ENCODE measurements at regions not wholly inside any gene's neighbourhood (a gene's known extent, or its start where the extent isn't known, plus 50 kb on each side); places are given as distances from the start of the nearest gene placed in this dataset.

DNA sequence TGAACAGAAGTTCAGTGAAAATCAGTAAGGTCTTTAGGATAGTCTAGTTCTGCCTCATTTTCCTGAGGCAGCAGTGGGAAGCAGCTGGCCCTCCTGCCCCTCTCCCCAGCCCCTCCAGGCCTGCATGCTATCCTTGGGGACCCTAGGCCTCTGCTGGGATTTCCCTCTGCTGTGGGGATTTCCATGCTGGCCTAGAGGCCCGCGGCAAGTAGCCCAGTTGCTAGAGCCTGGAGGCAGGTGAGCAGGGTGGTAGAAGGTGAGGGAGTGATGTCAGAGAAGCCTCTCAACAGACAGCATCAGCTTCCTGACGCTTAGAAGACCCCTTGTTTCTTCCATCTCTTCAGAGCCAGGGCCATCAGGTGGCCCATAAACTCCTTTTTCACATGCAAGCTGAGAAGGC, 305.8 kb upstream of the THBS1 start:
- Histone ChIP-seq H3K4me3 (ENCODE audit: low read depth, low read length) (no peak overlapping the region), H3K27ac (ENCODE audit: low read depth) (no peak overlapping the region), H3K4me1 (ENCODE audit: insufficient read depth) (no peaks in the 10 kb centered on the region), H3K36me3 (ENCODE audit: insufficient read depth) (no peaks in the 10 kb centered on the region)
- DNase-seq (ENCODE audit: extremely low spot score) = no peak
- WGBS = 97% methylated on average over 3 of the region's 3 CpGs

DNA sequence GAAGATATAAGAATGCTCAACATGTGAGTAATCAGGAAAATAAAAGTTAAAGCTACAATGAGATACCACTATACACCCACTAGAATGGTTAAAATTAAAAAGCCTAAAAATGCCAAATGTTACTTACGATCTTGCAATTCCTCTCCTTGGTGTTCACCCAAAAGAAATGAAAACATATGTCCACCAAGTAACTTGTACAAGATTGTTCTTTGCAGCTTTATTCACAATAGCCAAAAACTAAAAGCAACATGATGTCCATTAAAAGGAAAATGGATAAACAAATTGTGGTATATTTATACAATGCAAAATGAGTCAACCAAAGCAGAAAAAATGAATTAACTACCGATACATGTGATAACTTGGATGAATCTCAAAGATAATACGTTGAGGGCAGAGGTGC, 301.6 kb upstream of the THBS1 start:
- no peak for DNase-seq (ENCODE audit: extremely low spot score)
- Histone ChIP-seq H3K4me3 (ENCODE audit: low read depth, low read length) (no peak overlapping the region), H3K36me3 (ENCODE audit: insufficient read depth) (no peaks in the 10 kb centered on the region), H3K27ac (ENCODE audit: low read depth) (no peak overlapping the region), H3K4me1 (ENCODE audit: insufficient read depth) (no peaks in the 10 kb centered on the region)
- WGBS = 68% methylated on average over 3 of the region's 3 CpGs

DNA sequence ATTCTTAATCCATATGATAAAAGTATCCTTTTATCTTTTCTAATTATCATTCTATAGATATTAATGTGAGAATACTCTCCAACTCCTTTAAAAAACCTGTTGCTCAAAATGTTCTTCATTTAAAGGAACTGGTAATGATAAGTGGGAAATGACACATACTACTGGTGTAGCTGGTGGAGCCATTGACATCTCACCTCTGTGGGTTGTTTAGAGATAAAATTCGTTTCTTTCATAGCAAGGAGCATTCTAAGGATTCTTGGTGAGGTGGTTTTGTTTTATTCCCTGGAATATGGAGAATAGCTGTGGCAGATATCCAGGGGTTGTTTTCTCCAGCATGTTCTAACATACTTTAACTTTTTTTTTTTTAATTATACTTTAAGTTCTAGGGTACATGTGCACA, 299.8 kb upstream of the THBS1 start:
- H3K36me3 ChIP-seq (ENCODE audit: insufficient read depth) = no peaks in the 10 kb centered on the region
- H3K4me1 ChIP-seq (ENCODE audit: insufficient read depth) = no peaks in the 10 kb centered on the region
- 44% methylated on average over 1 of the region's 1 CpG for WGBS
- H3K27ac ChIP-seq (ENCODE audit: low read depth) = no peak overlapping the region
- no peak for DNase-seq (ENCODE audit: extremely low spot score)
- no peak overlapping the region for H3K4me3 ChIP-seq (ENCODE audit: low read depth, low read length)

DNA sequence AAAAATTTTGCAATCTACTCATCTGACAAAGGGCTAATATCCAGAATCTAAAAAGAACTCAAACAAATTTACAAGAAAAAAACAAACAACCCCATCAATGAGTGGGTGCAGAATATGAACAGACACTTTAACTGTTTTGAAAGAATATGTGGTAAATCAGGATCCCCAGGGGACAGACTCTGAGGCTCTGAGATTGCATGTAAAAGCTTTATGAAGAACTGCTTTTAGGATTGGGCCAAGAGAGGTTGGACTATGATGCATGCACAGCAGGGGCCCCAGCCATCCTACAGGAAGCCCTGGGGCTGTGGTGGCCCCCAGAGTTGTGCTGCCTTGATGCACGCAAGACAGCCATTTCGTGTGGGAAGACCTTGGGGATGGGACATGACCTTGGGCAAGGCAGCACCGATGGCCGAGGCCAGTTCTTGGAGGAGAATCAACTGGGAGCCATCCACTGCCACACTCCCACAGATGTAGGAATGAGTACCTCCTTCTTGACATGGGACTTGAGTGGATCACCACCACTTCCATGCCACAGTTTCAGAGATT, 298.1 kb upstream of the THBS1 start:
- H3K36me3 ChIP-seq (ENCODE audit: insufficient read depth) = no peaks in the 10 kb centered on the region
- WGBS = 95% methylated on average over 4 of the region's 4 CpGs
- no peak overlapping the region for H3K4me3 ChIP-seq (ENCODE audit: low read depth, low read length)
- no peak overlapping the region for H3K27ac ChIP-seq (ENCODE audit: low read depth)
- DNase-seq (ENCODE audit: extremely low spot score) = no peak
- H3K4me1 ChIP-seq (ENCODE audit: insufficient read depth) = no peaks in the 10 kb centered on the region

DNA sequence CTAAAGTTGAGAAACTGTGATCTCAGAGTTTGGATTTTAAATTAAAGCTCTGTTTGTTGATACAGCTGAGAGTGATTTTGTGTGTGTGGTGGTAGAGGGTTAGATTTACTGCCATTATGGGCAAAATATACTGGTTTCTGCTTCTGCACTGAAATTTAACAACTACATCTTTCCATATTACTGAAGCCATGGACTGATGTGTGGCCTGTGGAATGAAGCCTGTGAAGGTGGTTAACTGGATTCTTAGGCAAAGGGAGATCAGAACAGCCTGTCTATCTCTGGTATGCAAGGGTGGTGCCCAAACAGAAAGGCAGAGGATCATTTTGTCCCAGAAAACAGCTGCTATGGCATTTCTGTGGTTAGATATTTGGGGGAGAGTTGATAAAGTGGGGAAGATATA, 297.3 kb upstream of the THBS1 start:
- no peaks in the 10 kb centered on the region for H3K36me3 ChIP-seq (ENCODE audit: insufficient read depth)
- H3K4me3 ChIP-seq (ENCODE audit: low read depth, low read length) = no peak overlapping the region
- no peak for DNase-seq (ENCODE audit: extremely low spot score)
- H3K27ac ChIP-seq (ENCODE audit: low read depth) = no peak overlapping the region
- H3K4me1 ChIP-seq (ENCODE audit: insufficient read depth) = no peaks in the 10 kb centered on the region

DNA sequence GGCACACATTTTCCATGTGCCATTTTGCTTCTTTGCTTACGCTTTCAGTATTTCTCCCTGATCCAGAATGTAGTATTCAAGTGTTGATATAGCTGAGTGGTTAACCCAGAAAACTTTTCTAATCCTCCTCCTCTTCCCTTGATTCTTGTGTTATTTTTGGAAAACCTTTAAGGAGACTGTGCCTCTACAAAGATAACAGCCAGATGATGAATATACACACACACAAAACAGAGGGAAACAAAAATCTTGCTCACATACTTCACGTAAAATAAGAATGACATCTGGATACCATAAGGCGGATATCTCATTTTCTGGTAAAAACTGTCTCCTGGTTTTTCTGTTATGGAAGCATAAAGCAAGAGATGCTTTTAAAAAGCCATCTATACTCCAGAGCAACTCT, 295.8 kb upstream of the THBS1 start:
- no peaks in the 10 kb centered on the region for H3K36me3 ChIP-seq (ENCODE audit: insufficient read depth)
- no peak overlapping the region for H3K4me3 ChIP-seq (ENCODE audit: low read depth, low read length)
- H3K4me1 ChIP-seq (ENCODE audit: insufficient read depth) = no peaks in the 10 kb centered on the region
- H3K27ac ChIP-seq (ENCODE audit: low read depth) = no peak overlapping the region
- DNase-seq (ENCODE audit: extremely low spot score) = no peak
- WGBS = 68% methylated on average over 3 of the region's 3 CpGs

DNA sequence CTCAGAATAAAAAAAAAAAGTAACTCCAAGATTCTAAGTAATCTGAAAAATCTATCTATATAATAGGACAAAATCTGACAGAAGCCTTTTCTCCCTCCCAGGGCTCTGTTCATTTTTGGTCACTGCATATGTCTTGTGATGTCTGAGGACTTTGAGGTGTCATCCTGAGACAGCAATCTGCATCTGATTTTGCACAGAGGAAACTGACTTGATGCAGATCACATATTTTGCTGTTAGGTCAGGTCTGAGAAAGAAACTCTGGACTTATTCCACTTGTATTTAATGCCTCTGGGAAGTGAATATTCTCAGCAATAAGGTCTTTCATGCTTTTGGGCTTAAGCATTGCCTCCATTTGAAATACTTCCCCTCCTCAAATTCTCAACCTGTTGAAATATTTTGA, 295.2 kb upstream of the THBS1 start:
- H3K36me3 ChIP-seq (ENCODE audit: insufficient read depth) = no peaks in the 10 kb centered on the region
- no peaks in the 10 kb centered on the region for H3K4me1 ChIP-seq (ENCODE audit: insufficient read depth)
- no peak overlapping the region for H3K4me3 ChIP-seq (ENCODE audit: low read depth, low read length)
- no peak for DNase-seq (ENCODE audit: extremely low spot score)
- H3K27ac ChIP-seq (ENCODE audit: low read depth) = no peak overlapping the region

DNA sequence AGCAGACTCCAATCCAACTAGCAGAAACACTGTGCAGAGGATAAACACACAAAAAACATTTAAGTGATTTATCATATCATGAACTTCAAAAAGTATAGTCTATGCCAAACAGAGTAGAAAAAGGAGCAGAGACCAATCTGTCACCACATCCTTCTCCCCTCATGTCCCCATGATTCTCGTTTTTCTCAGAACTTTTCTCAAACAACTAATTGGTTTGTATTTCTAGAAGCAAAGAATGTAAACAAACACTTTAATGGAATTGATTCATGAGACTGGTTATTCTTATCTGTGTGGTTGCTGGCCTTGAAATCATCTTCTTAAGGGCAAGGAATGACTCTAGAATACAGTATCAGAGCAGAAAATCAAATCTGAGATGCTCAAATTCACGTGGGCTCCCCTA, 294.2 kb upstream of the THBS1 start:
- H3K27ac ChIP-seq (ENCODE audit: low read depth) = no peak overlapping the region
- H3K36me3 ChIP-seq (ENCODE audit: insufficient read depth) = no peaks in the 10 kb centered on the region
- H3K4me1 ChIP-seq (ENCODE audit: insufficient read depth) = no peaks in the 10 kb centered on the region
- H3K4me3 ChIP-seq (ENCODE audit: low read depth, low read length) = no peak overlapping the region
- DNase-seq (ENCODE audit: extremely low spot score) = no peak
- WGBS = 20% methylated on average over 2 of the region's 2 CpGs

DNA sequence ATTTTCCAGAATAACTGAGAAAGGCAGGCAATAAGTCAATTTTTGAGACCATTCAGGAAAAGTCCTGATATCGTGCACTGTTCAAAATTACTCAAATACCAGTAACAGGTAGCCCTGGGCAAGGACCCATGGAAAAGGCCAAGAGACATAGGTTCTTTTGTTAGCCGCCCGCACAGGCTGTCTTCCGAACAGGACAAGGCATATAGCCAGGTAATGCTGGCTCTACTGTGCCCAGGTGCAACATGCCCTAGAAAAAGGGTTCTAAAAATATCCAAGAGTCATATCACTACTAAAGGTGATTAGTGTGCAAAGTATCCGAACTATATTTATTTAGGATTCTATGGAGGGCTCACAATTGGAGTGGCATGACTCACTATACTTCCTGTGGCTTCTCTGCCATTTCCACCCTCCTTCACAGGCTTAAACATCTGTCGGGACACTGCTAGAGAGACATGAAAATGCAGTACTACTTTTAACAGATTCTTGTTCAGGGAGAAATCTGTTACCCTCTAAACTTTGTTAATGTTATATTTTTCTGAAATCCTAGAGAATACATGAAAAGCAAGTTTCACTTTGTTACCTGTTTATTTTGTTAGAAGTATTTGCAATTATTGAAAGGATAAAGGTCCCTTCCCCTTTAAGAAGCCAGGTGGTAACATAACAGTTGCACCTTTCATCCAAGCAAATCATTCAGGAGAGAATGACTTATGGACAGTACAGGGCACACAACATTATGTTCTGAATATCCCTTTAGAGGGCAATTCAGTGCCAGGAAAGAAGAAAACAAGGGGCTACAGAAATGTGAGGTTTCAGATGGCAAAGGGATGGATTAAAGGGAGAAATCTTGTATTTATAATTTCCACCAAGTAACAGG, 293.3 kb upstream of the THBS1 start:
- no peaks in the 10 kb centered on the region for H3K4me1 ChIP-seq (ENCODE audit: insufficient read depth)
- no peak for DNase-seq (ENCODE audit: extremely low spot score)
- no peaks in the 10 kb centered on the region for H3K36me3 ChIP-seq (ENCODE audit: insufficient read depth)
- no peak overlapping the region for H3K27ac ChIP-seq (ENCODE audit: low read depth)
- 82% methylated on average over 6 of the region's 6 CpGs for WGBS
- no peak overlapping the region for H3K4me3 ChIP-seq (ENCODE audit: low read depth, low read length)

DNA sequence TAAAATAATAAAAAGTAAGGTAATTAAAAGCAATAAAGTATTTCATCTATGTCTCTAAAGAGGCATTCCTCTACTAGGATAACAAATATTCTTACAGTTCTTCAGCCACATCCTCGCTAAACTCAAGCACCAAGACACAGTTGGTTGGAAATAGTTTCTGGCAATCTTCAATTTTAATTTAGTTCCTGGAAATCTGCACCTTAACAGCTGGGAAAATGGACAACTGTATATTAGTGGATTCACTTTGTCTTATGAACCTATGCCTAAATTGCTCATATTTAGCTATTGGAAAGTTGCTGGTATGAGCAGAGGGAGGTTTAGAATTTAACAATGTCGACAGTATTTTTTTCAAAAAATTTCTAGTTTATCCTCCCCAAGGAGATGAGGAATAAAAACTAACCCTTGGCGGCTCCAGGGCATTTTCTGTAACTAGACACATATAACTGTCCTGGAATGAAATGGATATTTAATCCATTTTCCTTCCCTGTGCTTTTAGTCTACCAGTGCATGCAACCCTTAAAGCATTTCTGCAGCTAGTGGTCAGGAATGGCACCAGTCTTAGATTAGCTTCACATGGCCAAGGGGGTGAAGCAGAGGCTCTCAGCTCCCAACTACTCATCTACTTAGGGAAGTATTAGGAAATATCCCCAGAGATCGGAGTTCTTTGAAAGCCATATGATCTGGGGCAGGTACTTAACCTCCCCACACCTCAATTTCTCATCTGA, 290.0 kb upstream of the THBS1 start:
- H3K4me1 ChIP-seq (ENCODE audit: insufficient read depth) = no peaks in the 10 kb centered on the region
- H3K4me3 ChIP-seq (ENCODE audit: low read depth, low read length) = no peak overlapping the region
- H3K36me3 ChIP-seq (ENCODE audit: insufficient read depth) = no peaks in the 10 kb centered on the region
- 91% methylated on average over 4 of the region's 4 CpGs for WGBS
- no peak overlapping the region for H3K27ac ChIP-seq (ENCODE audit: low read depth)
- no peak for DNase-seq (ENCODE audit: extremely low spot score)

DNA sequence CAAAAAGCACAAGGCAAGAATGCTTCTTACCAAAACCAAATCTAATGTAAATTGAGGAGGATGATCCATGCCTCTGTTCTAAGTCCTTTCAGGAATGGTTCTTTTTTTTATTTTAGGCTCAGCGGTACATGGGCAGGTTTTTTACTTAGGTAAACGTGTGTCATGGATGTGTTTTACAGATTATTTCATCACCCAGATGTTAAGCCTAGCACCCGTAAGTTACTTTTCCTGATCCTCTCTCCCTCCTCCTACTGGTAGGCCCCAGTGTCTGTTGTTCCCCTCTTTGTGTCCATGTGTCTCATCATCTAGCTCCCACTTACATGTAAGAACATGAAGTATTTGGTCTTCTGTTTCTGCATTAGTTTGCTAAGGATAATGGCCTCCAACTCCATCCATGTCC, 289.2 kb upstream of the THBS1 start:
- no peak for DNase-seq (ENCODE audit: extremely low spot score)
- Histone ChIP-seq H3K27ac (ENCODE audit: low read depth) (no peak overlapping the region), H3K4me3 (ENCODE audit: low read depth, low read length) (no peak overlapping the region), H3K36me3 (ENCODE audit: insufficient read depth) (no peaks in the 10 kb centered on the region), H3K4me1 (ENCODE audit: insufficient read depth) (no peaks in the 10 kb centered on the region)
- WGBS = 97% methylated on average over 3 of the region's 3 CpGs

DNA sequence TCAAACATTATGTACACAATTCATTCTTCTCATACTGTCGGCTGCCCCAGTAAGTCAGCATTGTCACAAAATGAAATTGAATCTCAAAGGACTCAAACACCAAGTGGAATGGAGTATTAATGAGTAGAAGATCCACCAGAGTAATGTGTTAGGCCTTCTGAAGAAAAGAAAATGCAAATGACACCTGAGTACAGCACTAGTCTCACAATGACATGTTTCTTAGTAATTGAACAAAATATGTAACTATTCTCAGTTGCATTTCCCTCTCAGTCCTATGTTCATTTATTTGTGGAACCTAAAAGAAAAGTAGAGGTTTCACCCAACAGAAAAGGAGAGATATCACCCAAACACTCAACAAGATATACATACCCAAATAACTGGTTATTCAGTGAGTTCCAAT, 283.9 kb upstream of the THBS1 start:
- Histone ChIP-seq H3K27ac (ENCODE audit: low read depth) (no peak overlapping the region), H3K4me1 (ENCODE audit: insufficient read depth) (no peaks in the 10 kb centered on the region), H3K4me3 (ENCODE audit: low read depth, low read length) (no peak overlapping the region), H3K36me3 (ENCODE audit: insufficient read depth) (no peaks in the 10 kb centered on the region)
- no peak for DNase-seq (ENCODE audit: extremely low spot score)
- 99% methylated on average over 1 of the region's 1 CpG for WGBS

DNA sequence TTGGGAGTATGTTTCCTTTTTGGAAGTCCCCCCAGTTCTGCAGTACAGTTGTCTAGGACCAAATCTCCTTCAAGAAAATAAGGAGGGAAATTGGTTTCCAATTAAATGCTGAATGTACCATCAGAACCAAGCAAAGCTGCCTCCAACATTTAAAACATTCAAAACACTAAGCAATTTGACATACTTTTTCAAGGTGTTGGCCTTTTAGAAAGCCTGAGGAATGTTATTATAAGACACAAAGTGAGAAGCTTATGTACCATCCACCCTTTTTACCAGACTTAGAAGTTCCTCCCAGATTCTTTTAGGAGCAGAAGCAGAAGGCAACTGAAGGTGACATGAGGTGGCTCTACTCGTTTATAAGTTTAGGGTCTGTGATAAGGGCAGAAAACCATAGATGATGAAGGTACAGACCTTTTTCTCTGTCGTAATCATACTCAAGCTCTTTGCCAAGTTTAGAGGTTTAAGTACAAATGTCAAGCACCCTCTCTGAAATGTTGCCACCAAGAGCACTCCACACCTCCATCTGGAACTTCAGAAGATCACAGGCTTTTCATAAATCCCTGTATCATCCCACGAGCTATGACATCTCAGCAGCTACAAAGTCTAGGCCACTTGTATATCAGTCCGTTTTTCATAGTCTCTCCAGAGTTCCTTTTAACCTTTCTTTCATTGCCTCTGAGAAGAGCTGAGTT, 282.5 kb upstream of the THBS1 start:
- DNase-seq (ENCODE audit: extremely low spot score) = no peak
- H3K4me1 ChIP-seq (ENCODE audit: insufficient read depth) = no peaks in the 10 kb centered on the region
- WGBS = 90% methylated on average over 4 of the region's 4 CpGs
- H3K27ac ChIP-seq (ENCODE audit: low read depth) = no peak overlapping the region
- no peak overlapping the region for H3K4me3 ChIP-seq (ENCODE audit: low read depth, low read length)
- H3K36me3 ChIP-seq (ENCODE audit: insufficient read depth) = no peaks in the 10 kb centered on the region

All from urinary bladder (tissue), 3 donors.